ENCODE measurements at regions not wholly inside any gene's neighbourhood (a gene's known extent, or its start where the extent isn't known, plus 50 kb on each side); places are given as distances from the start of the nearest gene placed in this dataset.

- TF ChIP-seq CTCF (IDR thresholded peaks at IDR 0.05; ENCODE audit: low read depth, low read length) = no peak
- TF ChIP-seq POLR2A (IDR thresholded peaks at IDR 0.05; ENCODE audit: extremely low read depth, insufficient read length) = no peak
- no peak for TF ChIP-seq MAX (IDR thresholded peaks at IDR 0.05; ENCODE audit: low read depth, low read length)
- TF ChIP-seq MYC (IDR thresholded peaks at IDR 0.05; ENCODE audit: low read depth, low read length) = no peak
These were observed 80.1 kb downstream of the SDC1 start for GRCh38 chr2:20144861-20145260.

All from NB4 (cell line).